ENCODE measurements at regions not wholly inside any gene's neighbourhood (a gene's known extent, or its start where the extent isn't known, plus 50 kb on each side); places are given as distances from the start of the nearest gene placed in this dataset.

DNA sequence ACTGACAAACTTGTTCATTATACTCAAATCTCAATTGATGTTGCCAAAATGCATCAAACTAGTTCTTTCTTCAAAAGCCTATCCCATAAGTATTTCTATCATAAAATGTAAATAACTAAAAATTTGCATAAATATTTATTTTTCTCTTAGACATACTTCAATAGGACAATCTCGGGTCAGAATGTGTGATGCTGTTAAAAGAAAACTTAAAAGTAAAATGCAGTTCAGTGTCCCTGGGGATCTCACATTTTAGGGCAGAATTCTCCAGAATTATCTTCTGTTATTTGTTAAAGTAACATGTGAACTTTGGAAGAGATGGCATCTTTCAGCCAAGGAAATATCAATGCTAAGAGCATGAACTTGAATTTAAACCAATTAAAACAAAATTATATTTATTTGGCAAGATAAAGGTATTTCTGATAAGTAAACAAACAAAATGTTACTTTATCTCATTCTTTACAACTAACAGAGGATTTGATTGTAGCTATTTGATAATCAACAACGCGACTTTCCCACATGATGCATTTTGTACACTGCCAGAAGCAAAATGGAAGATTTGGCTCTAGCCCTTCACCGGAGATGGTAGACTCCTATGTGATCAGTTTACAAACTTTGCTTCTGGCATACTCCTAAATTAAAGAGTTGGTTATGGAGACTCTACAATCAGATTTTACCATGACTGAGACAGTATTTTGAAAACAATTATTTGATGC, 169.5 kb upstream of the EDNRB start:
- Histone ChIP-seq H3K27ac (no peak overlapping the region), H3K4me1 (replicated peaks) (no peaks in the 10 kb centered on the region), H3K27me3 (replicated peaks; ENCODE audit: insufficient read depth) (no peaks in the 10 kb centered on the region), H3K4me3 (no peak overlapping the region), H3K9me3 (no peaks in the 10 kb centered on the region), H3K36me3 (no peaks in the 10 kb centered on the region)
- intact Hi-C loops (cut with DNase I): no loop called here
- WGBS: 84% methylated on average over 4 of the region's 4 CpGs
- DNase-seq (ENCODE audit: low spot score): no peak
- no peak for TF ChIP-seq POLR2A (IDR thresholded peaks at IDR 0.05)
- TF ChIP-seq, protein P1, sequence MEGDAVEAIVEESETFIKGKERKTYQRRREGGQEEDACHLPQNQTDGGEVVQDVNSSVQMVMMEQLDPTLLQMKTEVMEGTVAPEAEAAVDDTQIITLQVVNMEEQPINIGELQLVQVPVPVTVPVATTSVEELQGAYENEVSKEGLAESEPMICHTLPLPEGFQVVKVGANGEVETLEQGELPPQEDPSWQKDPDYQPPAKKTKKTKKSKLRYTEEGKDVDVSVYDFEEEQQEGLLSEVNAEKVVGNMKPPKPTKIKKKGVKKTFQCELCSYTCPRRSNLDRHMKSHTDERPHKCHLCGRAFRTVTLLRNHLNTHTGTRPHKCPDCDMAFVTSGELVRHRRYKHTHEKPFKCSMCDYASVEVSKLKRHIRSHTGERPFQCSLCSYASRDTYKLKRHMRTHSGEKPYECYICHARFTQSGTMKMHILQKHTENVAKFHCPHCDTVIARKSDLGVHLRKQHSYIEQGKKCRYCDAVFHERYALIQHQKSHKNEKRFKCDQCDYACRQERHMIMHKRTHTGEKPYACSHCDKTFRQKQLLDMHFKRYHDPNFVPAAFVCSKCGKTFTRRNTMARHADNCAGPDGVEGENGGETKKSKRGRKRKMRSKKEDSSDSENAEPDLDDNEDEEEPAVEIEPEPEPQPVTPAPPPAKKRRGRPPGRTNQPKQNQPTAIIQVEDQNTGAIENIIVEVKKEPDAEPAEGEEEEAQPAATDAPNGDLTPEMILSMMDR (IDR thresholded peaks at IDR 0.05): no peak
- no peak for TF ChIP-seq POLR2AphosphoS5 (IDR thresholded peaks at IDR 0.05)

GRCh38 chr13:78085434-78086225, 167.0 kb upstream of the EDNRB start:
- H3K27ac ChIP-seq: no peak overlapping the region
- 51% methylated on average over 8 of the region's 8 CpGs for WGBS

DNA sequence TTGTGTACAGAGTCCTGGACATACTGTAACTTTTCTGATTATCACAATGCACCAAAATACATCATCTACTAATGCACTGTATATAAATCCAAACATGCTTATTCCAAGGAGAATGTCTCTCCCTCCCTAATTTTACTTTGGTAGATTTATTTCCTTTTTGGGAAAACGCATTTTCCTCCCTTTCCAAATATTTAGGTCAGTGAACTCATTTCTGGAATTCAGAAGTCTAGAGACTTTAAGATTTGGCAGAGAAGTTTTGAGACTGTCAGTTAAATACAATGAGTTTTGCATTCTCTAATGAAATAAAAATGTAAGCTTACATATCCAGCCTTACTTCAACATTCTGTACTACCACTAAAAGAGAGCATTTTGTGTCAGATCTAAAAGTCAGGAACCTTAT, 165.8 kb upstream of the EDNRB start:
- Histone ChIP-seq H3K27me3 (replicated peaks; ENCODE audit: insufficient read depth) (no peaks in the 10 kb centered on the region), H3K36me3 (no peaks in the 10 kb centered on the region), H3K9me3 (no peaks in the 10 kb centered on the region), H3K4me3 (no peak overlapping the region), H3K4me1 (replicated peaks) (no peaks in the 10 kb centered on the region), H3K27ac (no peak overlapping the region)
- TF ChIP-seq POLR2AphosphoS5 (IDR thresholded peaks at IDR 0.05): no peak
- TF ChIP-seq, protein P1 (IDR thresholded peaks at IDR 0.05): no peak
- TF ChIP-seq POLR2A (IDR thresholded peaks at IDR 0.05): no peak
- no peak for DNase-seq (ENCODE audit: low spot score)
- intact Hi-C loops (cut with DNase I): no loop called here
- 63% methylated on average over 1 of the region's 1 CpG for WGBS

More at GRCh38 chr13:78085434-78086225, 167.0 kb upstream of the EDNRB start:
- intact Hi-C loops (cut with DNase I): no loop called here
- no peaks in the 10 kb centered on the region for H3K27me3 ChIP-seq (replicated peaks; ENCODE audit: insufficient read depth)
- no peaks in the 10 kb centered on the region for H3K9me3 ChIP-seq
- no peaks in the 10 kb centered on the region for H3K4me1 ChIP-seq (replicated peaks)
- DNase-seq (ENCODE audit: low spot score): no peak
- no peaks in the 10 kb centered on the region for H3K36me3 ChIP-seq
- no peak overlapping the region for H3K4me3 ChIP-seq
- TF ChIP-seq, protein P1 (IDR thresholded peaks at IDR 0.05): no peak
- no peak for TF ChIP-seq POLR2A (IDR thresholded peaks at IDR 0.05)
- TF ChIP-seq POLR2AphosphoS5 (IDR thresholded peaks at IDR 0.05): no peak

DNA sequence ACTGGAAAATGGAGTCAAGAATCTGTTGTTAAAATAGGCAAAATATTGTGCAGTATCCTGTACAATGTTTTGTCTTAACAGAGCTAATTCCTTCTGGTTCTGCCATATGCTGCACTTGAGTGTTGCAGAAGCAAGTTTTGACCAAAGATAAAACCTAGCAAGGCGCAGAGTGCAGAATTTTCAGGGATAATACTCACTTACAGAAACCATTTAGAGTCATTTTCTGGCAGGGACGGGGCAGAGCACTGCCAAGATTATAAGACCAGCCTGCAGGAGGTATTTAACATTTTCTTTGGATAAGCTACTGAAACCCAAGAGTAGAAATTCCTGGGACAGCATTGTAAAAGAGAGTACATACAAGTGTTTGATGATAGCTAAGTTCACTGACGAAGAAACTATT, 159.5 kb upstream of the EDNRB start:
- WGBS: 69% methylated on average over 3 of the region's 3 CpGs
- Histone ChIP-seq H3K4me3 (no peak overlapping the region), H3K9me3 (no peaks in the 10 kb centered on the region), H3K4me1 (replicated peaks) (no peaks in the 10 kb centered on the region), H3K27me3 (replicated peaks; ENCODE audit: insufficient read depth) (no peaks in the 10 kb centered on the region), H3K36me3 (no peaks in the 10 kb centered on the region), H3K27ac (no peak overlapping the region)
- no peak for DNase-seq (ENCODE audit: low spot score)
- TF ChIP-seq POLR2A (IDR thresholded peaks at IDR 0.05) (no peak), POLR2AphosphoS5 (IDR thresholded peaks at IDR 0.05) (no peak)
- TF ChIP-seq, protein P1 (IDR thresholded peaks at IDR 0.05): no peak
- intact Hi-C loops (cut with DNase I): no loop called here

Measured in prostate gland (tissue), 2 donors.